Posterior cingulate gyrus (tissue), 11 donors: ENCODE measurements at regions not wholly inside any gene's neighbourhood (a gene's known extent, or its start where the extent isn't known, plus 50 kb on each side); places are given as distances from the start of the nearest gene placed in this dataset.
"Not testable (repeated sequence)": the region's sequence is repeated elsewhere in the genome, so short reads cannot be mapped to it uniquely, and the experiment has no call there.

Source experiments
- DNase-seq, 10 donors: peaks; one replicate each; pipeline versions ENCODE4 v3.0.0 to v3.0.0-alpha.2; 2020 to 2021; ENCODE audit warnings: mixed read lengths in 3 of 10
- intact Hi-C: fragments of 100-400 bp; cut with DNase I; formaldehyde crosslinking; loops from one replicate; pipeline ENCODE4 v1.15.1; 2023

DNA sequence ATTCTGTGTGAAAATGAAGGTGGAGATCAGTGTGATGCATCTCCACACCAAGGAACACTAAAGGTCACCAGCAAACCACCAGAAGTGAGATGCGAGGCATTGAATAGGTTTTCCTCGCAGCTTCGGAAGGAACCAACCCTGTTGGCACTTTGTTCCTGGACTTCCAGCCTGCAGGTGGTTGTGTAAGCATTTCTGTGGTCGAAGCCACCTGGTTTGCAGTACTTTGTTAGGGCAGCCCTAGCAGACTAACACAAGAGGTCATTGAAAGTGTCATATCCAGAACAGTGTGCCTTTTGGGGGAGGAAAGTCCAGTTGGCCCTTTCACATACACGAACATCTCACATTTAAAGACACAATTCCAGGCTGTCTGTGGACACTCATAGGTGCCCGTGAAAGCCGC is 237.2 kb upstream of the PLGLB1 start:
- DNase-seq, result not testable (repeated sequence)

GRCh38 chr2:87262184-87262702 is 240.6 kb upstream of the PLGLB1 start:
- intact Hi-C loops, DNase-seq: not testable (repeated sequence)

More for the DNA sequence above, 237.2 kb upstream of the PLGLB1 start:
- intact Hi-C loops, result not testable (repeated sequence)

GRCh38 chr2:87263868-87264518 is 242.3 kb upstream of the PLGLB1 start:
- intact Hi-C loops, DNase-seq: not testable (repeated sequence)

DNA sequence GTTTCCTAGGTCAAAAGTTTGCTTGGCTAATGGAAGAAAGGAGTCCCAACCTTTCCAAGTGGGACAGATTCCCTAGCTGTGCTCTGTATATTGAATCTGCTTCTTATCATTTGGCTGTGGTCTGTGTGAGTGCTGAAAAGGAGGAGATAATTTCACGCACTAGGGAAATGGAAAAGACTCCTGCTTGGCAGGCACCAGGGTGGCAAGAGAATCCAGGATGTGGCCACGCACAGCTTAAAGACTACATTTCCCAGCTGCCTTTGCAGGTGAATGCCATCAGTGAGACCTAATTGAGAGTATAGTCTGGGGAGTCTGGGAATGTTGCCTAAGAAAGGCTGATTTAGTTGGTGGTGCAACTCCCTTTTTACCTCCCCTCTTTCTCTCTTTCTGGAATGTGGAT is 253.5 kb upstream of the PLGLB1 start:
- intact Hi-C loops, DNase-seq: not testable (repeated sequence)

GRCh38 chr2:87275974-87276629 is 254.5 kb upstream of the PLGLB1 start:
- peak in 1 of 10 donors; percentile 26 for DNase-seq
- intact Hi-C loops, result not testable (repeated sequence)

DNA sequence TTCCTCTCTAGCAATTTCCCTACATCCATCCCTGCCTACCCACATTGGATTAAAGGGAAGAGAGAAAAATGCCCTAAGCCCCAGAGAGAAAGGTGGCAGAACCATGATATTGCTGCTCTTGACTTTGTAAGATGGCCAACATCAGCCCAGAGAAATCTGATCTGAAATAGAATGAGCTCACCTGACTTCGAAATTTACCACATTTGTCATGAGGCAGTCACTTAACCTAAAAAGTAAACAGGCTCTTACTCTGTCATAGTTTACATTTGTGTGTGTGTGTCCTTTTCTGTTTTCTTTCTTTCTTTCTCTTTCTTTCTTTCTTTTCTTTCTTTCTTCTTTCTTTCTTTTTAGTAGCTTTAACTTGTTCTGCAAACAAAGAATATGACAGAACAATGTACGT is 255.0 kb upstream of the PLGLB1 start:
- intact Hi-C loops, DNase-seq: not testable (repeated sequence)

DNA sequence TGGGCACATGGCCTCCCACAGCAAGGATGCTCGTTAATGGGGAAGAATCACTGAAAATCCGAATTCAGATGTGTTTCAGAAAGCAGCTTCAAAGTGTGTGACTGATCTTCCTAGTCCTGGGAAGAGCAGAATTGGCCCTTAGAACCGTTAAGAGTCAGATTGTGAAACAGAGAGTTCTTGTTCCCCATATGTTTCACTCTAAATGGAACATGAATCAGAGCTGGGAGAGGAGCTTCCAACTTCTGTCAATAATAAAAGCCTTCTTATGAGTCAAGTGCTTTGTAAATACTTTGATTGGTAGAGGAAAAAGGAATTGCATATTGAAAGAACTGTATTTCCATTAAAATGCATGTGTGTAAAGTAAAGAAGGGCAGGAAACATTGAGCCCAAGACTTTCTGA is 256.1 kb upstream of the PLGLB1 start:
- intact Hi-C loops, DNase-seq: not testable (repeated sequence)

DNA sequence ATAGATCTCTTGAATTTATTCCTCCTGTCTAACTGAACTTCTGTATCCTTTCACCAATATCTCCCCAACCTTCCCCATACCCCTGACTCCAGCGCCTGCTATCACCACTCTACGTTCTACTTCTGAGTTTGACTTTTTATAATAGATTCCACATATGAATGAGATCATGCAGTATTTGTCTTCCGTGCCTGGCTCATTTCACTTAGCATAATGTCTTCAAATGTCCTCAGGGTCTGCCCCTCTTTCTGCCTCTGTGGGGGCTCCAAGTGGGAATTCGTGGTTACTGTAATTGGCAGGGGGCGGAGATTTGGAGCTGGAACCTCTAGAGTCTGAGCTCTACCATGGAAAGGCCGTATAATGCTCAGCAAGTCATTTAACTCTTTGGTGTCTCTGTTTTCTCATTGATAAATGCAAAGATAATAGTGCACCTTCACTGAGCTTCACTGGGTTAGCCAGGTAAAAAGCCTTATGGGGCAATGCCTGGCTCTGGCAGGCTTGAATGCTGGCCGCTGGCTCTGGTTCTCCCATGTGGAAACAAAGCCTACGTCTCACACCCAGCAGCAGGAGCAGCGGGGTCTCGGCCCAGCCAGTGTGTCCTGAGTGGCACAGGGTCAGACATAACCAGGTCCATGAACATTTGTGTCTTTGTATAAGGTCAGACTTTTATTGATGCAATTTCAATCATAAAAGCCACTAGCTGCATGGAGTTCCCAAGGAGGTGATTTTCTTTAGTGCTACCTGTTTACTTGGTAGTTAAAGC is 259.1 kb upstream of the PLGLB1 start:
- intact Hi-C loops, result not testable (repeated sequence)
- peak in 2 of 10 donors; percentile 57 to 75 for DNase-seq

- intact Hi-C loops, result not testable (repeated sequence)
- DNase-seq, result peak in 1 of 10 donors; percentile 35
Observed at GRCh38 chr2:87283735-87284470, 262.3 kb upstream of the PLGLB1 start.

DNA sequence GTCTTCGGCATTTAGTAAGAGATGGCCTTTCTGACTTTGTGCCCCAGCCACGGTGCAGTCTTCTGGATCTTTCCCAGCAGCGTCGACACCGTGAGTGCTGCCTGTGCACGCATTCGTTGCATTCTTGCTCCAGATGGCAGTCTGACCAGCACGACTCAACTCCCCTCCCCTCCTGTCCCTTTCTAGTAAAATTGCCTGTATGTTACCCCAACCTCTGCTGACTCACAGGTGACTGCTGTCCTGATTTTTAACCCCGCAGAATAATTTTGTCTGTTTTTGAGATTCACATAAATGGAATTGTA is 262.8 kb upstream of the PLGLB1 start:
- intact Hi-C loops, DNase-seq: not testable (repeated sequence)

- DNase-seq, result peak in 1 of 10 donors; percentile 13
- intact Hi-C loops, result not testable (repeated sequence)
Observed at GRCh38 chr2:87285139-87285538, 263.5 kb upstream of the PLGLB1 start.

DNA sequence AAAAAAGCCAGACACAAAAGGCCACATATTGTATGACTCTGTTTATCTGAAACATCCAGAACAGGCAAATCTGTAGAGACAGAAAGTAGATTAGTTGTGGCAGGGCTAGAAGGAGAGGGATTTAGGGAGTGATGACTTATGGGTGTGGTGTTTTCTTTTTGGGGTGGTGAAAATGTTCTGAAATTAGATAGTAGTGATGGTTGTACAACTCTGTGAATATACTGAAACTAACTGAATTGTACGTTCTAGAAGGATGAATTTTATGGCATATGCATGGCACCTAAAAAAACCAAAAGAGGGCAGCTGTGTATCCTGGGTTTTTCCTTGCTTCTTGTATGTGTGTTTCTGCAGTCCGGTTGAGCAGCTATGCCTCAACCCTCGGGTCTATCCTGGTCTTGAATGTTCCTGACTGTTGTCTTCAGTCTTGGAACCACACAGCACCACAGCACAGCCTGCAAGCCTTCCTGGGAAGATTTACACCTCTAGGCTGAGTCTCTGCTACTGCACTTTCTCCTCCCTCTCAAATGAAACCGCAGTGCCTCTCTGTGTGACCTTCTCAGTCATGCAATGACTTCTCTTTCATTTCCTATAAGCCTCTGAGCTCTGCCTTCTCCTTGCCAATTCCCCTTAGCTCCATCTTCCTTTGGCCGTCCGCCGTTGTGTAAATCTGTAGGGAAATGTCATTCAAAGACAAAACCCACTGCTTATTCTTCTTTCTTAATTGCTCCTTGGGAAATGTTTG is 269.1 kb upstream of the PLGLB1 start:
- DNase-seq, intact Hi-C loops: not testable (repeated sequence)

DNA sequence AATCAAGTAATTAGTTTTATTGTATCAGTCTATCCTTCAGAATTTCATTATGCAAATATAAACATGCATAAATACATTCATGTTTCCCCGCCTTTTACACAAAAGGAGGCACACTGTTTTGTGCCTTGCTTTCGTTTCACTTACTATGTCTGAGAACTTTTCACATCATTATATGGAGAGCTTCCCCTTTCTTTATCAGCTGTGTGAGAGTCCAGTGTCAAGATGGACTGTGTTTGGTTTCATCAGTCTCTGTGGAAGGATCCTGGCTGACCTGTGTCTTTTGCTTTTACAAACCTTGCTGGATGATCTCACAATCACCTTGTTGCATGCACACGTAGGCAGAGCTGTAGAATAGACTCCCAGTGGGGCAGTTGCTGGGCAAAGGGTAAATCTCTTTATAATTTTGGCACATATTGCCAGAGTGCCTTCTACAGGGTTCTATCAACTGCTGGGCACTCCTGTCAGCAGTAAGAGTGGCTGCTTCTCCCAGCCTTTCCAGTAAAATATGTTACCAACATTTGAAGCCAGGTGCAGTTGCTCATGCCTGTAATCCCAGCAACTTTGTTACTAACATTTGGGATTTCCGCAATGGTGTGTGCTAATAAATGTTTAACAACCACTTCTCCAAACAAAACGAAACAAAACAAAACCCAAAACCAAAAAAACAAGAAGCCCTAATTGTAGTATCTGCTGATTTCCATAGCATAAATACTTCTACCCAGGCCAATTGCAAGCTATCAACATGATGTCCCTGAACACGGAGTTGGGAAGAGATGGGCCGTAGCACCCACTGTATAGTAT is 270.0 kb upstream of the PLGLB1 start:
- intact Hi-C loops, result not testable (repeated sequence)

DNA sequence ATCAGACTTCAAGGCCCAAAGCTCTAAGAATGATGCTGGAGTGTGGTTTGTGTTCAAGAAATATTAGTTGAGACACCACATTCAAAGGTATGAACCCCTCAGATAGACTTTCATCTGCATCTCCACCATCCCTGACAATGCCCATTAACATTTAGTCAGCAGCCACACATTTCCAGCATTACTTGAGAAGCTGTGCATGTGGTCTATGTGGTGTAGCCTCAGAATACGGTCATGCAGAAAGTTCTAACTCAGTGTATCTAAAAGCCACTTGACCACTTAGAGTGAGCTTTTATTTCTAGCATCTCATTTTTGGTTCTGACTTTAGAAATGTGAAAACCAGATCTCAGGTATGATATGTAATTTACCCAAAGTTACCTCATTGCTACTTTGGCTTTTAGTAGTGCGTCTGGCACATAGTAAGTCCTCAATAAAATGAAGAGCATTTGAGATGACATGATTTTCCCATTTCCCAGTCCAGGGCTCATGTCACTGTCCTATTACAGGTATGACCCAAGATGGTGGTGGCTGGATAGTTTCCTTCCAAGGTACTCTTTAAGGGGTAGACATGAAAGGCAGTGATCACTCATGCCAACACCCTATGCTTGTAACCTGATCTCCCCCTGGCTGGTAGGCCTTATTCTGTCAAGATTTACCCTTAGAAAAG is 272.4 kb upstream of the PLGLB1 start:
- intact Hi-C loops, DNase-seq: not testable (repeated sequence)

More for the DNA sequence above, 270.0 kb upstream of the PLGLB1 start:
- not testable (repeated sequence) for DNase-seq

GRCh38 chr2:87295135-87295534 is 273.5 kb upstream of the PLGLB1 start:
- intact Hi-C loops, DNase-seq: not testable (repeated sequence)

- intact Hi-C loops, DNase-seq: not testable (repeated sequence)
Observed at GRCh38 chr2:87301349-87301748, 279.7 kb upstream of the PLGLB1 start.

DNA sequence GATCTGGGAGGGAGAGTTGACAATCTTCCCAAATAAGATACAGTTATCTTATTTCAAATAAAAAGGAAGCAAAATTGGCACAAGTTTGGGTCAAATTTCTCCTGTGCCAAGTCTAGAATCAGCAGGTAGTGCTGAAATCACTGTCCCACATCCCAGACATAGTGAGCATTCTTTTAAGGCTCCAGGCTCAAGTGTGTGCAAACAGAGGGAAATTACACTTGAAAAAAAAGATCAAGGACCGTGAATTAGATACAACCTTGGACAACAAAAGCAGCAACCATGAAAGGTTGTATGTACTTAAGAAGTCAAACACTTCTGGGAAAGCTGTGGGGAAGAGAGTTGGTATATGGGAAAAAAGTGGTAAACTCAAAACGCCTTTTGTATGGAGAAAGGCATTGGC is 280.2 kb upstream of the PLGLB1 start:
- DNase-seq, intact Hi-C loops: not testable (repeated sequence)

DNA sequence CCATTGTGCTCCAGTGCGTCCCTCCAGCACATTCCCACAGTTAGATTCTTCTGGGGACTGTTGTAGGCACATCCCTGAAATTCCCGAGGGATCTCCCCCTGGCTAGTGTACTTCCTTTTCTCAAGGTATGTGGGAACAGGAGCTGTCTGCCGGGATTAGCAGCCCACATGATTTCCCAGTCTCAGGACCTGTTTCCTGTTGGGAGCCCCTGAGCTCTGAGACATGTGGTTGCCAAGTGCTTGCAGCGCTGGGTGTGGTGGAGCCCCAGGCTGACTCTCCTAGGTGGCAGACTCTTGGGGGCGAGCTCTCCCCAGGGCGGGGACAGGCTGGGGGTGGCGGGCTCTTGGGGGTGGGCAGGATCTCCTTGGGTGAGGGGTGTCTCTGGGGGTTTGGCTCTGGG is 287.0 kb upstream of the PLGLB1 start:
- intact Hi-C loops, DNase-seq: not testable (repeated sequence)
